ENCODE measurements at regions not wholly inside any gene's neighbourhood (a gene's known extent, or its start where the extent isn't known, plus 50 kb on each side); places are given as distances from the start of the nearest gene placed in this dataset.

DNA sequence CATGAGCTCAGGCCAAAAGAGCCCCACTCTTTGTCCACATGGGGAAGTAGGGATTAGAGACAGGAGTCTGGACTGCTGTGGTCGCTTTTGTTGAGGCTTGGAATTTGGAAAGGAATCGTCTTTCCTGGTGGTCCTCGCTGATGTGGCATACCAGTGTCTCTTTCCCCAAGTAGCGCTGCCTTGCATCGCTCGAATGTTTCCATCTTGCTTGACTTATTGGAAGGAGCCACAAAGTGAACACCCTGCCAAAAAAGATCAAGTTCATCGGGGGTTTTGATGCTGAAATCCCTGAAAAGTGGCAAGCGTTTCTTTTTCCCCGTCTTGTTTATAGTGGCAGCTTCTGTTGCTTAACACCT is 161.3 kb downstream of the MACROH2A1 start:
- DNase-seq (ENCODE audit: low spot score) = no peak
- 83% methylated on average over 9 of the region's 9 CpGs for WGBS
- no peak overlapping the region for H3K9ac ChIP-seq (ENCODE audit: low read depth in 1 of 2, low read length in 2 of 2)
- no peaks in the 10 kb centered on the region for H3K9me3 ChIP-seq (ENCODE audit: control insufficient read depth in 4 of 4, low read length in 3 of 4)
- H3K4me3 ChIP-seq (ENCODE audit: low read depth in 1 of 3, low read length in 3 of 3) = no peak overlapping the region
- no peaks in the 10 kb centered on the region for H3K36me3 ChIP-seq (ENCODE audit: control insufficient read depth in 4 of 4, insufficient read depth in 3 of 4, low read depth in 1 of 4, low read length in 3 of 4)
- H3K27ac ChIP-seq (ENCODE audit: low read depth in 1 of 2, low read length in 2 of 2) = no peak overlapping the region
- TF ChIP-seq JUND (IDR thresholded peaks at IDR 0.05) = no peak
- TF ChIP-seq, protein P1, sequence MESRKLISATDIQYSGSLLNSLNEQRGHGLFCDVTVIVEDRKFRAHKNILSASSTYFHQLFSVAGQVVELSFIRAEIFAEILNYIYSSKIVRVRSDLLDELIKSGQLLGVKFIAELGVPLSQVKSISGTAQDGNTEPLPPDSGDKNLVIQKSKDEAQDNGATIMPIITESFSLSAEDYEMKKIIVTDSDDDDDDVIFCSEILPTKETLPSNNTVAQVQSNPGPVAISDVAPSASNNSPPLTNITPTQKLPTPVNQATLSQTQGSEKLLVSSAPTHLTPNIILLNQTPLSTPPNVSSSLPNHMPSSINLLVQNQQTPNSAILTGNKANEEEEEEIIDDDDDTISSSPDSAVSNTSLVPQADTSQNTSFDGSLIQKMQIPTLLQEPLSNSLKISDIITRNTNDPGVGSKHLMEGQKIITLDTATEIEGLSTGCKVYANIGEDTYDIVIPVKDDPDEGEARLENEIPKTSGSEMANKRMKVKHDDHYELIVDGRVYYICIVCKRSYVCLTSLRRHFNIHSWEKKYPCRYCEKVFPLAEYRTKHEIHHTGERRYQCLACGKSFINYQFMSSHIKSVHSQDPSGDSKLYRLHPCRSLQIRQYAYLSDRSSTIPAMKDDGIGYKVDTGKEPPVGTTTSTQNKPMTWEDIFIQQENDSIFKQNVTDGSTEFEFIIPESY (IDR thresholded peaks at IDR 0.05) = no peak
- no peak for TF ChIP-seq HNF4G (IDR thresholded peaks at IDR 0.05)
- TF ChIP-seq HNF4A (conservative IDR thresholded peaks at IDR 0.05) = no peak
- TF ChIP-seq FOXA1 (IDR thresholded peaks at IDR 0.05) = no peak
- no peak for TF ChIP-seq TAF1 (conservative IDR thresholded peaks at IDR 0.05)
- no peak for TF ChIP-seq SP1 (IDR thresholded peaks at IDR 0.05)
- TF ChIP-seq, protein P2, sequence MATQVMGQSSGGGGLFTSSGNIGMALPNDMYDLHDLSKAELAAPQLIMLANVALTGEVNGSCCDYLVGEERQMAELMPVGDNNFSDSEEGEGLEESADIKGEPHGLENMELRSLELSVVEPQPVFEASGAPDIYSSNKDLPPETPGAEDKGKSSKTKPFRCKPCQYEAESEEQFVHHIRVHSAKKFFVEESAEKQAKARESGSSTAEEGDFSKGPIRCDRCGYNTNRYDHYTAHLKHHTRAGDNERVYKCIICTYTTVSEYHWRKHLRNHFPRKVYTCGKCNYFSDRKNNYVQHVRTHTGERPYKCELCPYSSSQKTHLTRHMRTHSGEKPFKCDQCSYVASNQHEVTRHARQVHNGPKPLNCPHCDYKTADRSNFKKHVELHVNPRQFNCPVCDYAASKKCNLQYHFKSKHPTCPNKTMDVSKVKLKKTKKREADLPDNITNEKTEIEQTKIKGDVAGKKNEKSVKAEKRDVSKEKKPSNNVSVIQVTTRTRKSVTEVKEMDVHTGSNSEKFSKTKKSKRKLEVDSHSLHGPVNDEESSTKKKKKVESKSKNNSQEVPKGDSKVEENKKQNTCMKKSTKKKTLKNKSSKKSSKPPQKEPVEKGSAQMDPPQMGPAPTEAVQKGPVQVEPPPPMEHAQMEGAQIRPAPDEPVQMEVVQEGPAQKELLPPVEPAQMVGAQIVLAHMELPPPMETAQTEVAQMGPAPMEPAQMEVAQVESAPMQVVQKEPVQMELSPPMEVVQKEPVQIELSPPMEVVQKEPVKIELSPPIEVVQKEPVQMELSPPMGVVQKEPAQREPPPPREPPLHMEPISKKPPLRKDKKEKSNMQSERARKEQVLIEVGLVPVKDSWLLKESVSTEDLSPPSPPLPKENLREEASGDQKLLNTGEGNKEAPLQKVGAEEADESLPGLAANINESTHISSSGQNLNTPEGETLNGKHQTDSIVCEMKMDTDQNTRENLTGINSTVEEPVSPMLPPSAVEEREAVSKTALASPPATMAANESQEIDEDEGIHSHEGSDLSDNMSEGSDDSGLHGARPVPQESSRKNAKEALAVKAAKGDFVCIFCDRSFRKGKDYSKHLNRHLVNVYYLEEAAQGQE (IDR thresholded peaks at IDR 0.05) = no peak
- TF ChIP-seq RXRA (IDR thresholded peaks at IDR 0.05) = no peak
- TF ChIP-seq EGR1 (IDR thresholded peaks at IDR 0.05; ENCODE audit: low read depth in 2 of 2) = no peak
- TF ChIP-seq FOXA2 (IDR thresholded peaks at IDR 0.05) = no peak
- TF ChIP-seq, protein P3, sequence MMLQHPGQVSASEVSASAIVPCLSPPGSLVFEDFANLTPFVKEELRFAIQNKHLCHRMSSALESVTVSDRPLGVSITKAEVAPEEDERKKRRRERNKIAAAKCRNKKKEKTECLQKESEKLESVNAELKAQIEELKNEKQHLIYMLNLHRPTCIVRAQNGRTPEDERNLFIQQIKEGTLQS (IDR thresholded peaks at IDR 0.05) = no peak
- TF ChIP-seq, protein P4, sequence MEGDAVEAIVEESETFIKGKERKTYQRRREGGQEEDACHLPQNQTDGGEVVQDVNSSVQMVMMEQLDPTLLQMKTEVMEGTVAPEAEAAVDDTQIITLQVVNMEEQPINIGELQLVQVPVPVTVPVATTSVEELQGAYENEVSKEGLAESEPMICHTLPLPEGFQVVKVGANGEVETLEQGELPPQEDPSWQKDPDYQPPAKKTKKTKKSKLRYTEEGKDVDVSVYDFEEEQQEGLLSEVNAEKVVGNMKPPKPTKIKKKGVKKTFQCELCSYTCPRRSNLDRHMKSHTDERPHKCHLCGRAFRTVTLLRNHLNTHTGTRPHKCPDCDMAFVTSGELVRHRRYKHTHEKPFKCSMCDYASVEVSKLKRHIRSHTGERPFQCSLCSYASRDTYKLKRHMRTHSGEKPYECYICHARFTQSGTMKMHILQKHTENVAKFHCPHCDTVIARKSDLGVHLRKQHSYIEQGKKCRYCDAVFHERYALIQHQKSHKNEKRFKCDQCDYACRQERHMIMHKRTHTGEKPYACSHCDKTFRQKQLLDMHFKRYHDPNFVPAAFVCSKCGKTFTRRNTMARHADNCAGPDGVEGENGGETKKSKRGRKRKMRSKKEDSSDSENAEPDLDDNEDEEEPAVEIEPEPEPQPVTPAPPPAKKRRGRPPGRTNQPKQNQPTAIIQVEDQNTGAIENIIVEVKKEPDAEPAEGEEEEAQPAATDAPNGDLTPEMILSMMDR (IDR thresholded peaks at IDR 0.05; ENCODE audit: low read depth, low read length, missing input control) = no peak
- TF ChIP-seq, protein P5, sequence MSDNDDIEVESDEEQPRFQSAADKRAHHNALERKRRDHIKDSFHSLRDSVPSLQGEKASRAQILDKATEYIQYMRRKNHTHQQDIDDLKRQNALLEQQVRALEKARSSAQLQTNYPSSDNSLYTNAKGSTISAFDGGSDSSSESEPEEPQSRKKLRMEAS (IDR thresholded peaks at IDR 0.05) = no peak
- no peak for TF ChIP-seq GABPA (IDR thresholded peaks at IDR 0.05 in 1 of 2, conservative IDR thresholded peaks at IDR 0.05 in 1 of 2)
- no peak for TF ChIP-seq YY1 (IDR thresholded peaks at IDR 0.05)
- TF ChIP-seq NR2F2 (IDR thresholded peaks at IDR 0.05) = no peak
- TF ChIP-seq RAD21 (IDR thresholded peaks at IDR 0.05) = no peak
- no peaks in the 10 kb centered on the region for H3K27me3 ChIP-seq (ENCODE audit: control insufficient read depth in 4 of 4, insufficient read depth in 4 of 4, low read length in 3 of 4)
- H3K4me1 ChIP-seq (ENCODE audit: control insufficient read depth in 4 of 4, insufficient read depth in 4 of 4, low read length in 3 of 4) = no peaks in the 10 kb centered on the region

All from liver (tissue), 8 donors.